Ectodermal cell (in vitro differentiated cells): ENCODE measurements at regions not wholly inside any gene's neighbourhood (a gene's known extent, or its start where the extent isn't known, plus 50 kb on each side); places are given as distances from the start of the nearest gene placed in this dataset.
"Not testable (repeated sequence)": the region's sequence is repeated elsewhere in the genome, so short reads cannot be mapped to it uniquely, and the experiment has no call there.

Experiments
- H3K27ac ChIP-seq: 2 replicates; pipeline ENCODE4 v1.7.0; 2013; ENCODE audit warnings: mild to moderate bottlenecking, low read depth, low read length; ENCODE audit not compliant: insufficient read depth, poor library complexity, severe bottlenecking
- H3K27me3 ChIP-seq: 2 replicates; pipeline ENCODE4 v1.7.0; 2013; ENCODE audit warnings: mild to moderate bottlenecking, low read length; ENCODE audit not compliant: insufficient read depth, control insufficient read depth, poor library complexity, severe bottlenecking
- H3K36me3 ChIP-seq: one replicate; pipeline ENCODE4 v1.7.0; 2013; ENCODE audit warnings: low read length; ENCODE audit not compliant: control insufficient read depth, insufficient read depth
- H3K4me1 ChIP-seq: one replicate; pipeline ENCODE4 v1.7.0; 2013; ENCODE audit warnings: low read length; ENCODE audit not compliant: control insufficient read depth, insufficient read depth
- H3K4me3 ChIP-seq: 2 replicates; pipeline ENCODE4 v1.7.0; 2013; ENCODE audit warnings: low read depth, low read length, control low read depth; ENCODE audit not compliant: insufficient read depth
- H3K9me3 ChIP-seq: 2 replicates; pipeline ENCODE4 v1.7.0; 2013; ENCODE audit warnings: mild to moderate bottlenecking, low read length, moderate library complexity; ENCODE audit not compliant: control insufficient read depth
- WGBS, 2 experiments: methylation state at CpG; one replicate each; pipeline ENCODE4 v1.1.7; 2013; ENCODE audit warnings: missing lambda C conversion rate in 2 of 2; 5-methylcytosine and 5-hydroxymethylcytosine counted together

- Histone ChIP-seq H3K9me3 (peaks cover 2% of the 10 kb centered on the region), H3K27me3 (no peaks in the 10 kb centered on the region)
Measured at GRCh38 chrY:12212394-12212793, 488.6 kb upstream of the USP9Y start.

GRCh38 chrY:12215564-12216022 is 485.4 kb upstream of the USP9Y start:
- no peaks in the 10 kb centered on the region for H3K27me3 ChIP-seq
- no peaks in the 10 kb centered on the region for H3K36me3 ChIP-seq
- H3K9me3 ChIP-seq = no peaks in the 10 kb centered on the region
- no peaks in the 10 kb centered on the region for H3K4me1 ChIP-seq
- H3K4me3 ChIP-seq = no peak overlapping the region
- H3K27ac ChIP-seq = no peak overlapping the region

More at GRCh38 chrY:12212394-12212793, 488.6 kb upstream of the USP9Y start:
- H3K4me1 ChIP-seq = no peaks in the 10 kb centered on the region
- no peak overlapping the region for H3K27ac ChIP-seq
- H3K4me3 ChIP-seq = no peak overlapping the region
- H3K36me3 ChIP-seq = no peaks in the 10 kb centered on the region

- peaks cover 3% of the 10 kb centered on the region for H3K9me3 ChIP-seq
- H3K36me3 ChIP-seq = no peaks in the 10 kb centered on the region
- H3K27ac ChIP-seq = no peak overlapping the region
- H3K27me3 ChIP-seq = no peaks in the 10 kb centered on the region
- no peaks in the 10 kb centered on the region for H3K4me1 ChIP-seq
- WGBS, 2 experiments = 50 to 80% methylated on average over 1 of the region's 1 CpG
- H3K4me3 ChIP-seq = no peak overlapping the region
Measured at GRCh38 chrY:12230921-12231320, 470.1 kb upstream of the USP9Y start.

- no peaks in the 10 kb centered on the region for H3K4me1 ChIP-seq
- H3K4me3 ChIP-seq = no peak overlapping the region
- H3K27ac ChIP-seq = no peak overlapping the region
- WGBS, 2 experiments = 71 to 88% methylated on average over 1 to 4 of the region's 4 CpGs
- peaks cover 3% of the 10 kb centered on the region for H3K9me3 ChIP-seq
- H3K27me3 ChIP-seq = no peaks in the 10 kb centered on the region
- no peaks in the 10 kb centered on the region for H3K36me3 ChIP-seq
Measured at GRCh38 chrY:12236399-12236798, 464.6 kb upstream of the USP9Y start.

GRCh38 chrY:12240326-12240725 is 460.7 kb upstream of the USP9Y start:
- H3K36me3 ChIP-seq, H3K27ac ChIP-seq, H3K4me1 ChIP-seq, H3K27me3 ChIP-seq, H3K9me3 ChIP-seq, H3K4me3 ChIP-seq: not testable (repeated sequence)
- 50% methylated on average over 2 of the region's 2 CpGs; no CpG with 5 or more reads in 1 of the 2 experiments for WGBS, 2 experiments

- whole genome bisulfite sequencing, 2 experiments = 49 to 53% methylated on average over 1 of the region's 1 CpG
- Histone ChIP-seq H3K9me3 (no peaks in the 10 kb centered on the region), H3K4me3 (no peak overlapping the region), H3K27me3 (no peaks in the 10 kb centered on the region), H3K36me3 (no peaks in the 10 kb centered on the region), H3K27ac (no peak overlapping the region), H3K4me1 (no peaks in the 10 kb centered on the region)
Measured at GRCh38 chrY:12244146-12244545, 456.9 kb upstream of the USP9Y start.

- no peaks in the 10 kb centered on the region for H3K36me3 ChIP-seq
- H3K4me1 ChIP-seq = no peaks in the 10 kb centered on the region
- H3K4me3 ChIP-seq = no peak overlapping the region
- no peak overlapping the region for H3K27ac ChIP-seq
- no peaks in the 10 kb centered on the region for H3K27me3 ChIP-seq
- WGBS, 2 experiments = 75 to 84% methylated on average over 11 of the region's 11 CpGs
- no peaks in the 10 kb centered on the region for H3K9me3 ChIP-seq
Measured at GRCh38 chrY:12253756-12254155, 447.3 kb upstream of the USP9Y start.

GRCh38 chrY:12271162-12271561 is 429.9 kb upstream of the USP9Y start:
- no peaks in the 10 kb centered on the region for H3K4me1 ChIP-seq
- H3K36me3 ChIP-seq = no peaks in the 10 kb centered on the region
- H3K27me3 ChIP-seq = no peaks in the 10 kb centered on the region
- H3K9me3 ChIP-seq = no peaks in the 10 kb centered on the region
- H3K27ac ChIP-seq = no peak overlapping the region
- no peak overlapping the region for H3K4me3 ChIP-seq
- 63 to 78% methylated on average over 3 to 4 of the region's 4 CpGs for WGBS, 2 experiments

GRCh38 chrY:12285608-12286007 is 415.4 kb upstream of the USP9Y start:
- no peaks in the 10 kb centered on the region for H3K9me3 ChIP-seq
- H3K27ac ChIP-seq = no peak overlapping the region
- WGBS, 2 experiments = 50 to 67% methylated on average over 5 of the region's 5 CpGs
- H3K4me3 ChIP-seq = no peak overlapping the region
- H3K27me3 ChIP-seq = no peaks in the 10 kb centered on the region
- no peaks in the 10 kb centered on the region for H3K4me1 ChIP-seq
- no peaks in the 10 kb centered on the region for H3K36me3 ChIP-seq

- no peaks in the 10 kb centered on the region for H3K27me3 ChIP-seq
- no peaks in the 10 kb centered on the region for H3K4me1 ChIP-seq
- H3K27ac ChIP-seq = no peak overlapping the region
- H3K4me3 ChIP-seq = no peak overlapping the region
- H3K9me3 ChIP-seq = no peaks in the 10 kb centered on the region
- no peaks in the 10 kb centered on the region for H3K36me3 ChIP-seq
- WGBS, 2 experiments = 45 to 48% methylated on average over 3 of the region's 3 CpGs
Measured at GRCh38 chrY:12288919-12289318, 412.1 kb upstream of the USP9Y start.

GRCh38 chrY:12289415-12289814 is 411.6 kb upstream of the USP9Y start:
- no peak overlapping the region for H3K4me3 ChIP-seq
- 69 to 86% methylated on average over 1 of the region's 1 CpG for WGBS, 2 experiments
- H3K4me1 ChIP-seq = no peaks in the 10 kb centered on the region
- no peak overlapping the region for H3K27ac ChIP-seq
- no peaks in the 10 kb centered on the region for H3K9me3 ChIP-seq
- no peaks in the 10 kb centered on the region for H3K36me3 ChIP-seq
- H3K27me3 ChIP-seq = no peaks in the 10 kb centered on the region
